HG03280 (cell line): ENCODE measurements at regions not wholly inside any gene's neighbourhood (a gene's known extent, or its start where the extent isn't known, plus 50 kb on each side); places are given as distances from the start of the nearest gene placed in this dataset.

Experiments
- ATAC-seq: cut with Tn5 transposase; IDR thresholded peaks from one replicate; pipeline ENCODE4 v1.9.1; 2021; ENCODE audit warnings: mild to moderate bottlenecking, moderate library complexity; ENCODE audit not compliant: unreplicated experiment

DNA sequence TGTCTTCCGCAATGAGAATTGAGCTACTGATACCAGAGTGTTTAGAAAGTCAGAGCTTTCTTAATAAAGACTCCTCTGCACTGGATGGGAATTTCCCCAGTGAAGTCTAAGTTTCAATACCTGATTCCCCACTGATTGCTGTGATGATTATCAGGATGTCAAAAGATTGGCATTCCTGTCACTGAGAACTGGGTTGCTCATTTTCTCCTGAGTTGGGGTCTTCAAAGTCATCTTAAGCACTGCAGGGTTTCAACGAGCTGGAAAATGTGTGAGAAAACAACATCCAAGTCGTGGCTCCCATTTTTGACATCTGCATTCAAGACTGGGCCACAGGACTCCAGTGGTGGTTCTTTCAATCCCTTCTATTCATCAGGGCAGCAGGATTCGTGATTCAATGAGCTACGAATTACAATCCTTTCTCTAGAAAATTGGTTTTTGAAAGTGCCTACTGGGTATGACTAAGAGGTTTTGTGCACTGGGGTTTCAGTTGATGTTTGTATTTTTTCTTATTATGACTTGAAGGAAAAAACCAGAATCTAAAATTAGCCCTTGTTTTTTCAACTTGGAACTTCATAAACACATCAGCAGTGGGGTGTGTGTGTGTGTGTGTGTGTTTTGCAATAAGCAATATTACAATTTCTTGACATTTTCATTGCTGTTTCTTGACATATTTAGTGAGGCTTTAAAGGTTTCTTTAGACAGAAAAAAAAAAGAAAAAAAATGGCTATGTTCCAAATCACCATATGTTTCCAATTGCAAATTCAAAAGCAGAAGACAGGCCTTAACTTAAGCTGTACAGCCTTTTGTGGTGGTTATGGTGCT, 233.0 kb downstream of the FAM76B start:
- ATAC-seq: peak; percentile 81

DNA sequence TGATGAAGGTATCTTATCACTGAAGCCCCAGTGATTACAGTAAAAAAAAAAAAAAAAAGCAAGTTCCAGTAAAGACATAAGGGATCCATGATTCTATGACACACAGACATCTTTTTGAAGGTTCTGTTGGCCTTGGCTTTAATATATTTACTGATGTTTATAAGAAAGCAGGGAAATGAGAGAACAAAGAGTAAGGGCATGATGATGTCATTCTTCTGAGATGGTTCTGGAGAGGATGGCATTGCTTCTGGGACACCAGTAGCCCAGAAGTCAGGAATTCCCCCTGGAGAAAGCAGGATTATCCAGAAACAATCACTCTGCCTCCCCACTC, 233.6 kb downstream of the FAM76B start:
- no peak for ATAC-seq

DNA sequence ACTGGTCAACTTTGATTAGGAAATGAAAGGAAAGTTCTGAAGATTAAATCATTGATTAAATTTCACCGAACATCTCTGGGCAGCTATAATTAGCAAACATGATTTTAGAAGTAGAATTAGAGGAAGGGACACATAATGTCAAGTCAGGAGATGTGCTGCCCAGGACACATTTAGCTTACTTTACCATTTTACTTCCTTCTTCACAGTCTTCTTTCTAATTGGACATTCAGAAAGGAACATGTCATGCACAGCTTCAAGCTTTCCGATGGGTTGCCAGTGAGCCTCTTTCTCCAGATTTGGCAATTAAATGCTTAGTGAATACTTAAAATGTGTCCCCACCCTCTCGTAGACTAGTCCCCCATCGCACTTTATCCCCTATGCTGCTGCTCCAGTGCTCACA, 234.7 kb downstream of the FAM76B start:
- ATAC-seq: no peak

DNA sequence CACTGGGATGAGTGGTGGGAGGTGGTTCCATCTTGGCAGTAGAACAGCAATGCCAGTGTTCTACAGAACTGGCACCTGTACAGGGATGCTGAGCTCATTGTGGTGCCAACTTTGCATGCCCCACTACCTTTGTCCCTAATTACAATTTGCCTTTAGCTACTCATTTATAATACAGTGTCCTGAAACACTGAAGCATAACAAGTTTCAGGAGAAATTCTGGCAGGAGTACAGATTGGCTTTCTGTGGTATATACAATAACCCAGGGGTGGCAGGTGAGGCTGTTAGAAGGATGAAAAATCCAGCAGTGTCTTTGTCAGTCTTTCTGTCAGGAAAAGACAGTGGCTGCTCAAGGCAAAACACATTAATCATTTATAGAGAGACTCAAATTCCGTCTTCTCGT, 240.3 kb downstream of the FAM76B start:
- ATAC-seq: no peak

DNA sequence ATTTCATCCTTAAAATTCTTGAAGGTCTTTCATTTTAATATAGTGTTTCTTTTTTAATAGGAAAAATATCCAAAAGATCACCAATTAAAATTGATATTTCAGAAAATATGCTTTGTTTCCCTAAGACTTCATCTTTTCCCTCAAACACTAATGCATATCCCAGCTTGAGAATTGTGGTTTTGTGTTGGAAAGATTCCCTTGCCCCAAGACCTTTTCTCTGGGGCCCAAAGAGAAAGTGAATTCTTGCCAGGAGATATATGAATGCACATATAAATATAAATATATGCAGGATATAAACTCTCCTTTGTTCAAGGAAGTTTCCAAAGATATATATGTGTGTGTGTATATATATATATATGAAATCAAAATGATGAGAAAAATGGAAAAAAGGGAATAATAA, 241.2 kb downstream of the FAM76B start:
- ATAC-seq: no peak

DNA sequence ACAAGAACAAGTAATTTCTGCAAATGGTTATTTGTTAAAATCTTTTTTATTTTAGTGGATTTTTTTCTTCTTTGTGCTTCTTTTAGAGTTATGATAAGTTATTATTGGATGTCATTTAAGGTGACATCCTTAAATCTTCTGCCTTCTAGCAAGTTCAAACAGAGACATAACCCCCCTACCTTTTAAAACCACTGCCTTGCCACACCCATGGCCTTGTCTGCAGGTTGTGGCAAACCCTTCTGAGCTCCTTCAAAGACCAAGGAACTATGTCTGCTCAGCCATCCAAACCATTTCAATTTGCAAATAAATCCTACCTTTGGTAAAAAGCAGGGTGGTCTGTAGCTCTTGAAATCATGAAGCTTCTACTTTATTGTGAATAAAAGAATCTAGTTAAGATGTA, 241.6 kb downstream of the FAM76B start:
- ATAC-seq: no peak

DNA sequence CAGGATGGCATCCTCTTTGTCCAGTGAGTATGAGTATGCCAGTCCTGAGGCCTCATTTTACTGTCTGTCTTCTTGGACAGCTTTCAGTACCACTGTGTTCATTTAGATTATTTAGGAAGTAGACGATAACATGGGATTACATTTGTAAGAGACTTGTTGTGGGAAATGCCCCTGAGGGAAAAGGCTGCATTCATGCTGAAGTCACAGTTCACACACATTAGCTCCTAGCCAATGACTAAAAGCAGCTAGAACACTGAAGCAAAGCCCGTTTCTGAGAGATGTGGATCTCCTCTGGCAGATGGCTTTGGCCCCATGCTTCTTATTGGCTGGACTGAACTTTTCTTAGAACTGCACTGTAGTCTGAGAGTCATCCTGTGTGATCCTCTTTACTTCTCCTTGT, 242.4 kb downstream of the FAM76B start:
- no peak for ATAC-seq

DNA sequence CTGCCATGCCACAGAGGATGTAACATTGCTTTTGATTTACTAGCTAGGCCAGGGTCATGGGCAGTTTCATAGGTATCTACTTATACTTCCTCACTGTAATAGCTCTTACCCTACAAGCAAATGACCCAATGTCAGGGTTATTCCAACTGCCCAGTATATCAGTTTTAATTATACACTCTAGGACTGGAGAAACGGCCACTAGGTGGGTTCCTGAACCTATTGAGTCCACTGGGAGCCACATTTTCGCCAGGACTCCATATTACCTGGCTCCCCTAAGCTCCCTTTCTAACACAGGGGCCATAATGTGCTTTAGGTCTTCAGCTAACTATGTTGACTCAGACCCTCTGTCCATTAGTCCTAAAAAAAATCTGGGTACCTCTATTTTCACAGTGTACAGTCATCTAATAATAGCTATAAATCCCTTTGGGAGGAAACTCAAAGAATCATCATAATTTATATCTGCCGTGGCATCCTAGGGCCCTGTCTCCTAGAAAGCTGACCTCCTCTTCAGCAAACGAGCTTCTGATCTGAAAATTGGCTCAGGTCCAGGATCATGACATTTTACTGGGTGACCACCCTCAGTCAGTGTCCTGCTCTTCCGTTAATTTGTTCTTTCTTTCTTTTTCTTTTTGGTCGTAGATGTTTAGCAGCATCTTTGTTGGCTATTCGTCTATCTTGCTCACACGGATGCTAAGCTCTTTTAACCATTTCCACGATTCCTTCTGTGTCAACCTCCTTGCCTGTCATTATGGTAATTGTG, 244.3 kb downstream of the FAM76B start:
- ATAC-seq: no peak

DNA sequence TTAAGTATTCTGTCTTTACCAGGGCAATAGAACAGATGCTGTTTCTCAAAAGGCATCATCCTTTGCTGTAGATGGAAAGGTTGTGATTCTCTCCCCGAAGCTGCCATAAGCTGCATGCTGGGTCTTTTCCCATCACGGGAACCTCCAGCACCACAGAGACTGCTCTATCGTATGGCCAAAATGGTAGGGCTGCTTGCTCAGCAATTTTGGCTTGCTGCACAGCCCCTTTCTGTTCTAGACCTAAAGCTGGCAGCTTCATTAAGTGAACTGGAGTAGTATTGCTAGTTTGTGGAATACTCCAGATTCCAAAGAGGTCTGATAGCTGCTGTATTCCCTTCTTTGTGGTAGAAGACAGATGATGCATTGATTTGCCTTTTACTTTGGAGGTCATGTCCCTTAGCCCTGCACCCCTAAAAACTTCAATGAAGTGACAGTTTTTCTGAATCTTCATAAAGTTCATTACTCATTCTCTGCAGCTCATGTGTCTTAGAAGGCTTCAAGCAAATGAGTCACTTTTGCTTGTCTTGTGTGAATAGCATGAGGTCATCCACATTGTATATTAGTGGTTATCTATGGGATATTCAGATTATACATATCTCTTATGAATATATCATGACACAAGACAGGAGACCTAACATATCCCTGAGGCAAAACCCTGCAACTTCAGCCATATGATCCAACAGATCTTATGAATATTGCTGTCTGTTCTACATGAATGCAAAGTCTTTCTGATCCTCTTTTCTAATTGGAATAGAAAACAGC, 245.3 kb downstream of the FAM76B start:
- no peak for ATAC-seq

DNA sequence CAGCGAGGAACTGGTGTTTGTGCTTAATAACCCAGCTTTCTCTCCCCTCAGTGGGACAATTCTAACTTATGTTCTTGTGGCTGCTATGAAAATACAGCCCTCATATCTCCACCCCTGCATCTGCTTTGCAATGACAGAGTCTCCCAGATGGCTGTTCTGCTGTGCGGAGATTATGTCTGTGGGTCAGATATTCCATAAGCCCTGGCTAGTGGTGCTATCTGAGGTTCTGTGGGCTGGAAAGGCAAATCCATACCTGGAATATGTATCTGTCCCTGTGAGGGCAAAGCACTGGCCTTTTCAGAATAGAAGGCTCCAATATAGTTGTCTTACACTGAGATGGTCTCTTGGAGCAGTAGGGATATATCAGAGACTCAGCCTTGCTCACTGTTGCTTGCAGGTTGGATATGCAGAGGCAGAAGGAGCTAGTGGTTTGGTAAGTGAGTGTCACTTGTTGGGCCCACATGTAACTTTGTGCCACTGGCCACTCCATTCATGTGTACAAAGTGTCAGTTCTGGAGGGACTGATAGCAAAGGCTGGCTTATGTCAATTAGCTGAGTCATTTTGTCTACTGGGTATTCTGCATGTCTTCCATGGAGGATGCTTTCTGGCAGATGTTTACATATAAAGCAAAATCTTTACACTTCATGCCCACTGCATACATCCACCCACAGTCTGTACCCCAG, 246.6 kb downstream of the FAM76B start:
- no peak for ATAC-seq

DNA sequence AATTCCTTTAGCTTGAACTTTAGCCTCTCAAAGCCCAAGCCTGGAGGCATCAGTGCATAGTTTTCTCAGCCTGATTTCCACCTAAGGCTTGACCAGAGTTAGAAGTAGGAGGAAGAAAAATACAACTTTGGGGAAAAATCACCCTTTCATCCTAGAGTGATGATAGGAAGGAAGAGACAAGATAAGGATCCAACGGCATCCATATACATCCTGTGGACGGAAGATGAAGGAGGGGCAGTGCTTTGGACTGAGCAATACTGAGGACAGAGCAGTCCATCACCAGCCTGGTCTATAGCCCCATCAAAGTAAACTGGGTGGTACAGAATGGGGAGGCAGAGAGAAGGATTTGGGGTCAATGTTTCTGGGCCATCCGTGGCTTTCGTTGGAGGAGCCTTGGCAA, 247.9 kb downstream of the FAM76B start:
- no peak for ATAC-seq

DNA sequence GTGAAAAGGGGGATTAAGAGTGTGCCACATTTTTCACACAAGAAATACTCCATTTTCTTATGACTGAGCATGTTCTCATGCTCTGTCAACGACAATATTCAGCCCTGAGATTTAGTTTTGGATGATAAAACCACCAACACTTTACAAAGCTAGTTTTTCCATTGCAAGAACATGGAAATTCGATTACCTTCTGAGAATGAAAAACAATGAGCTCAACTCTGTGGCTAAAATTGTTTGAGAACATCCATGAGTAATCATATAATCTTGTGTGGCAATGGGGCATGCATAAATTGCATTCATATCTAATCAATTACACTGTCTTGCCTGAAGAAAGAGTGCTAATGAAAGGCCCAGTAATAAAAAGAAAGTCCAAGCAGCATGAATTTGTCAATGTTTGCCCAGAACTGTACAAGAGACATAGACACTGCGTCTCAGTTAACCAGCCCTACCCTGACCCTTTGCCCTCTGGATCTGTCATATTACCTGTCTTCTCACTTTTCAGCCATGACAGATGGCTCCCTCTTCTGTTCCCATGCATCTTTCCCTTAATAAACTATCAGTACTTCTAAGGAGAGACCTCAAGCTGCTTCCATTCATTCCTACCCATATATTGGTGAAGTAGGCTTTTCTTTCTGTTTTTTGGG, 253.4 kb downstream of the FAM76B start:
- ATAC-seq: no peak

DNA sequence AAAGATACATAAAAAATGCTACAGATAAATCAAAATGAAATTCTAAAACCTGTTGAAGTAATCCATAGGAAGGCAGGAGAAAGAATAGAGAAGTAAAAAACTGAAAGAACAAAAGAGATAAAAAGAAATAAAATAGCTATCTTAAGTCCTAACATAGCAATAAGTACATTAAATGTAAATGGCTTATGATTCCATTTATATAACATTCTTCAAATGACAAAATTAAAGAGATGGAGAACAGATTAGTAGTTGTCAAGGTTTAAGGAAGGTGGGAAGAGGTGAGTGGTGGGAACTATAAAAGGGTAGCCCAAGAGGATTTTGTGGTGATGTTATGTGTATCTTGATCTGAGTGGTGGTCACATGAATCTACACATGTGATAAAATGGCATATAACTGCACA, 254.8 kb downstream of the FAM76B start:
- ATAC-seq: no peak

DNA sequence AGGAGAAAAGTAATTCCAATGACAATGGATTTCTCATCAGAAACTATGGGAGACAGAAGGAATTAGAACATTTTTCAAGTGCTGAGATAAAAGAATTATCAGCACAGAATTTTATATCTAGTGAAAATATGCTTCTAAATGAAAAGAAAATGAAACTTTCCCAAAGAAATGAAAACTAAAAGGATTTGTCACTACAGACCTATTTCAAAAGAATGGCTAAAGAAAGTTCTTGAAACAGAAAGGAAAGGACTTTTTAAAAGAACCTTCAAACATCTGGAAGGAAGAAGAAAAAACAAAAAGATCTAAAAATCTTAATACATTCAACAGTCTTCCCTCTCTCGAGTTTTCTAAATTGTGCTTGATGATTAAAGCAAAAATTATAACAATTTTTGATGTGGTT, 255.4 kb downstream of the FAM76B start:
- ATAC-seq: no peak

DNA sequence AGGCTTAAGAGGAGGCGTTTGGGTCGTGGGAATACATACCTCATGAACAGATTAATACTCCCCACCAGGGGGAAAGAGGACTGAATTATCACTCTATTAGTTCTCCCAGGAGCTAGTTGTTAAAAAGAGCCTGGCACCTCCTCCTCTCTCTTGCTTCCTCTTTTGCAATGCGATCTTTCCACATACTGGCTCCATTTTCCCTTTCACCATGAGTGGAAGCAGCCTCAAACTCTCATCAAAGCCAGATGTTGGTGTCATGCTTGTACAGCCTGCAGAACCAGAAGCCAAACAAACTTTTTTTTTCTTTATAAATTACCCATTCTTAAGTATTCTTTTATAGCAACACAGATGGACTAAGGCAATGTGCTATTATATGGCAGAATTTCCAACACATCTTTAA, 258.5 kb downstream of the FAM76B start:
- ATAC-seq: no peak

DNA sequence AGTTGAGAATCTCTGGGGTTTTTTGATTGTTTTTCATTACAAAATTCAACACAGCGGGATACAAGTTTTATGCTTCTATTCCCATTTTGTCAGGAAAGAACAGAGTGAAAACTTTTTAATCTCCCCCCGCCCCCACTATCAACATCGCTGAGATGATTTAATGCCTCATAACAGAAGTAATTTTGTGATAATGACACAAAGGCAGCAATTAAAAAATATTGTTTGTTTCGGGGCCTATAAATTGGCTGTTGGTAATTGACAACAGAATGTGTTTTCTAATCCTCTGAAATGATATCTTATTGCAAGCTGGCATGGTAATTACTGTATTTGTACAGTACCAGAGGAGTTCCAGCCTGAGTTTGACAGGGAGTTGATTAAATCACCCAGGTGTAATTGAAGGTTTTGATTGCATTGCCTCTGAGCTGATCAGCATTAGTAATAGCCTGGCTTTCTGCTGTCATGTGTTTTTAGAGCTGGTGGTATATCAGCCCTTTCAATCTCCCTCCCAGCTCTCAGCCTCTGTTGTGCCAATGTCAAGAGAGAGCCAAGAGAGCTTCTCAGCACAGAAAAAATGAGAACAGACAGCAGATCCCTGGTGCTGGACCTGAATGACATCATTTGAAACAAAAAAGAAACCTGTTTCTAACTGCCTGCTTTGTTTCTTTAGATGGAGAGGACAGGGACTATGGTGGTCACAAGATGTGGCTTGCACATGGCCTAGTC, 265.1 kb downstream of the FAM76B start:
- ATAC-seq: no peak

DNA sequence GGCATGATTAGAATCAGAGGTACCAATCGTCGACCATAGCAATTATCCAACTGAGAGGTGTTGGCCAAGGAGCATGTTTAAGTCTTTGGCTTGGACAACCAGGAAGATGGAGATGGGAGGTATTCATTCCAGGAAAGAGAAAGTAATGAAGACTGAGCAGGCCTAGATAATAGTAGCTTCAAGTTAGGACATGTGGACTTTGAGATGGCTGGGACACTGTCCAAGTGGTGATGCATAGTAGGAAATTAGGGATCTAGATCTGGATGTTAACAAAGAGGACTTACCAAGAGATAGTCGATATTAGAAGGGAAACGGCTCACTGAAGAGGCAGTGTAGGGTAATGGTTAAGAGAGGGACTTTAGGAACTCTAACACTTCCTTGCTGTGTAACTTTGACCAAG, 266.7 kb downstream of the FAM76B start:
- no peak for ATAC-seq

DNA sequence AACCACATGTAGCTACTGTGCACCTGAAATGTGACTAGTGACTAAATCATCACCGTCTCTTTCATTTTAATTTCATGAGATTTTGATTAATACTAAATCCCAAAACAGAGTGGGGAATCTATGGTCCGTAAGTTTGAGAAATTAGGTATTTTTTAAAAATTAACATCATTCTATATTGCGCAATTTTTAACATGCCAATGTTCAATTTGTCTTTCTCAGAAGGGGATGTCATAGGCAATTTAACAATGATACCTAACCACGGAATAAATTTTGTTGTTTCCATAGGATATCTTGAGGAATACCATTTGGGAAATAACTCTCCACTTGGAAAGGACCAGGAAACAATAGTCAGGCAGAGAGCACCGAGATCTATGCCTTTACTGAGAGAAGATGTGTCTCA, 267.7 kb downstream of the FAM76B start:
- ATAC-seq: no peak

DNA sequence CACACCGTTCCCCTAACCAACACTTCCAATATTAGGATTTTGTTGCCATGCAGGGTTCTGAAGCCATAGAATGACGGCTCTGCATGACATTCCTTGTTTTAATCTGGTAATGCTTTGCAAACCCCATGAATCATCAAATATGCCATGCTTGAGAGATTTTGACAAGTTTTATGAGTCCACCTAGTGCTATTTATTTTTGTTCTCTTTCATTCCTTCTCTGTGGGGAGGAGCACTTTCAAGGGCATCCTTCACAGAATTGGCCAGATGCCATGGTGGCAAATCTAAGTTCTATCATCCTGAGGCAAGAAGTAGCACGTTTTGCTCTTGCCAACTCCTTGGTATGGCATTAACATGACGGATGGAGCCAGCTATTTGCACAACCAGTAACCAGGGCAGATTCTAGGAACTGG, 268.4 kb downstream of the FAM76B start:
- ATAC-seq: no peak
